ENCODE measurements at regions not wholly inside any gene's neighbourhood (a gene's known extent, or its start where the extent isn't known, plus 50 kb on each side); places are given as distances from the start of the nearest gene placed in this dataset.

DNA sequence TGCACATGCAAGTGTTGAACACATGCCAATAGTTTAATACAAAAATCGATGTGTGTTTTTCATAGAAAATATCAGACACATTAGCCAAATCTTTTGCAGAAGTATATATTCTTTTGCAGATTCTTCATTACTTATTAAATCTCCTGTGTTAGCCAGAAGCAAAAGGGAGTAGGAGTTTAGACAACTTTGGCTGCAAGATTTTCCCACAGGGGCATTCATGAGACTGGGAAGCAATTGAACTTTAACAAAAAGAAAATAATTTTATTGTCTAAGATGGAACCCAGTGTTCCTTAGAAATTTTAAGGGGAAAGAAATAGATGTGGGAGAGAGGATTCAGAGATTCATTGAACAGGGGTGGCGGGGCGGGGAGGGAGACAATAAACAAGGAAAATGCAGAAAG lies 1336.0 kb downstream of the GATA3 start:
- TF ChIP-seq, protein P1, sequence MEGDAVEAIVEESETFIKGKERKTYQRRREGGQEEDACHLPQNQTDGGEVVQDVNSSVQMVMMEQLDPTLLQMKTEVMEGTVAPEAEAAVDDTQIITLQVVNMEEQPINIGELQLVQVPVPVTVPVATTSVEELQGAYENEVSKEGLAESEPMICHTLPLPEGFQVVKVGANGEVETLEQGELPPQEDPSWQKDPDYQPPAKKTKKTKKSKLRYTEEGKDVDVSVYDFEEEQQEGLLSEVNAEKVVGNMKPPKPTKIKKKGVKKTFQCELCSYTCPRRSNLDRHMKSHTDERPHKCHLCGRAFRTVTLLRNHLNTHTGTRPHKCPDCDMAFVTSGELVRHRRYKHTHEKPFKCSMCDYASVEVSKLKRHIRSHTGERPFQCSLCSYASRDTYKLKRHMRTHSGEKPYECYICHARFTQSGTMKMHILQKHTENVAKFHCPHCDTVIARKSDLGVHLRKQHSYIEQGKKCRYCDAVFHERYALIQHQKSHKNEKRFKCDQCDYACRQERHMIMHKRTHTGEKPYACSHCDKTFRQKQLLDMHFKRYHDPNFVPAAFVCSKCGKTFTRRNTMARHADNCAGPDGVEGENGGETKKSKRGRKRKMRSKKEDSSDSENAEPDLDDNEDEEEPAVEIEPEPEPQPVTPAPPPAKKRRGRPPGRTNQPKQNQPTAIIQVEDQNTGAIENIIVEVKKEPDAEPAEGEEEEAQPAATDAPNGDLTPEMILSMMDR (conservative IDR thresholded peaks at IDR 0.05 in 1 of 2, IDR thresholded peaks at IDR 0.05 in 1 of 2; ENCODE audit: extremely low read depth in 1 of 2, insufficient read depth in 1 of 2, low read depth in 1 of 2, low read length in 2 of 2): no peak
- TF ChIP-seq EZH2 (IDR thresholded peaks at IDR 0.05; ENCODE audit: borderline replicate concordance, low read length): no peak

Data from mammary epithelial cell (primary cell).